Colonic mucosa (tissue), 4 donors: ENCODE measurements at regions not wholly inside any gene's neighbourhood (a gene's known extent, or its start where the extent isn't known, plus 50 kb on each side); places are given as distances from the start of the nearest gene placed in this dataset.

ENCODE experiments used
- DNase-seq: peaks from one replicate; pipeline ENCODE4 v3.0.0-alpha.2; 2020
- H3K27ac ChIP-seq: fragments of 200-600 bp; one replicate; pipeline ENCODE4 v1.8.0; 2021
- H3K27me3 ChIP-seq: fragments of 200-600 bp; one replicate; pipeline ENCODE4 v1.8.0; 2021
- H3K36me3 ChIP-seq: fragments of 200-600 bp; one replicate; pipeline ENCODE4 v1.8.0; 2021
- H3K4me1 ChIP-seq: fragments of 200-600 bp; one replicate; pipeline ENCODE4 v1.8.0; 2021; ENCODE audit warnings: mild to moderate bottlenecking
- H3K4me3 ChIP-seq: fragments of 200-600 bp; one replicate; pipeline ENCODE4 v1.8.0; 2021
- H3K9ac ChIP-seq, 2 donors: one replicate each; pipeline ENCODE4 v1.7.0; 2013; ENCODE audit warnings: control low read depth in 2 of 2, low read depth in 2 of 2, low read length in 2 of 2
- H3K9me3 ChIP-seq: fragments of 200-600 bp; one replicate; pipeline ENCODE4 v1.8.0; 2021
- intact Hi-C: fragments of 100-400 bp; cut with DNase I; formaldehyde crosslinking; loops from one replicate; pipeline ENCODE4 v1.14.1; 2022
- TF ChIP-seq, protein P1 (sequence below): fragments of 200-600 bp; IDR thresholded peaks from one replicate; pipeline ENCODE4 v1.8.0; 2022; ENCODE audit warnings: antibody characterized with exemption, mild to moderate bottlenecking
- donor health status: healthy.
- donor health status: DM: no; HTN: no; CAD: no.
- donor health status: DM: no; HTN: no; CAD: no.

DNA sequence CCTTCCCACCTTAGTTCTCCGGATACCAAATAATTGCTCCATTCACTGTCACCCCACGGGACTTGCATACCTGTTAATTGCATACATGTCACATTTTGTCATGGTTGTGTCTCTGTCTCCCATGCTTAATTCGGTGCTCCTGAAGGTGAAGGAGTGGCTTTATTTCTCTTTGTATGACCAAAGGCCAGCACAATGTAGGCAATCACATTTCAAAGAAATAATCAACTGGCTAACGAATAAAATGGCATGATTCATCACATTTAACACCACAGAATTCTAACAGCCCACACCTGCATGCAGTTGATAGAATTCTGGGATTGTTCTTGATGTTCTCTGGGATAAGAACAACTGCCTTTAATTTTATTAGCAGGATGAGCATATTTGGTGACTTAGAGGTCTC is 59.3 kb downstream of the ATXN3L start:
- H3K4me1 ChIP-seq: no peaks in the 10 kb centered on the region
- peak overlapping the region in 1 of 2 donors; percentile 41 for H3K9ac ChIP-seq
- no peak for DNase-seq
- TF ChIP-seq, protein P1, sequence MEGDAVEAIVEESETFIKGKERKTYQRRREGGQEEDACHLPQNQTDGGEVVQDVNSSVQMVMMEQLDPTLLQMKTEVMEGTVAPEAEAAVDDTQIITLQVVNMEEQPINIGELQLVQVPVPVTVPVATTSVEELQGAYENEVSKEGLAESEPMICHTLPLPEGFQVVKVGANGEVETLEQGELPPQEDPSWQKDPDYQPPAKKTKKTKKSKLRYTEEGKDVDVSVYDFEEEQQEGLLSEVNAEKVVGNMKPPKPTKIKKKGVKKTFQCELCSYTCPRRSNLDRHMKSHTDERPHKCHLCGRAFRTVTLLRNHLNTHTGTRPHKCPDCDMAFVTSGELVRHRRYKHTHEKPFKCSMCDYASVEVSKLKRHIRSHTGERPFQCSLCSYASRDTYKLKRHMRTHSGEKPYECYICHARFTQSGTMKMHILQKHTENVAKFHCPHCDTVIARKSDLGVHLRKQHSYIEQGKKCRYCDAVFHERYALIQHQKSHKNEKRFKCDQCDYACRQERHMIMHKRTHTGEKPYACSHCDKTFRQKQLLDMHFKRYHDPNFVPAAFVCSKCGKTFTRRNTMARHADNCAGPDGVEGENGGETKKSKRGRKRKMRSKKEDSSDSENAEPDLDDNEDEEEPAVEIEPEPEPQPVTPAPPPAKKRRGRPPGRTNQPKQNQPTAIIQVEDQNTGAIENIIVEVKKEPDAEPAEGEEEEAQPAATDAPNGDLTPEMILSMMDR: no peak
- H3K4me3 ChIP-seq: no peak overlapping the region
- no peaks in the 10 kb centered on the region for H3K9me3 ChIP-seq
- H3K36me3 ChIP-seq: no peaks in the 10 kb centered on the region
- H3K27ac ChIP-seq: peak overlapping the region; percentile 52
- no peaks in the 10 kb centered on the region for H3K27me3 ChIP-seq
- intact Hi-C loops: no loop called here

DNA sequence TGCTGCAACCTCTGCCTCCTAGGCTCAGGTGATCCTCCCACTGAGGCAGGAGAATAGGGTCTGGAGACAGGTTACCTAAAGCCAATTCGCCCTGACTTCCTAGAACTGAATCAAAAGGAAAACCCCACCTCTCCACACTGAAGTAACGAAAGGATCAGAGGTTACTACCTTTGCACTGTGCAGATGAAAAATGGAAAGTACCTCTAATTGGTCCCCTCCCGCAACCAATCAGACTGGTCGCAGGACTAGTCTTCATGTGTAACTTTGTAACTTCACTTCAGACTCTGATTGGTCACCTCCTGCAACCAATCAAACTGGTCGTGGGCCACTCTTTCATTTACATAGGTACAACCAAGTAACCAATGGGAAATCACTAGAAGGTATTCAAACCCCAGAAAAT is 61.1 kb downstream of the ATXN3L start:
- Histone ChIP-seq H3K27me3 (no peaks in the 10 kb centered on the region), H3K36me3 (no peaks in the 10 kb centered on the region), H3K27ac (no peak overlapping the region), H3K9me3 (no peaks in the 10 kb centered on the region), H3K9ac (no peak overlapping the region), H3K4me1 (no peaks in the 10 kb centered on the region), H3K4me3 (no peak overlapping the region)
- DNase-seq: no peak
- TF ChIP-seq, protein P1: no peak
- intact Hi-C loops: no loop called here

DNA sequence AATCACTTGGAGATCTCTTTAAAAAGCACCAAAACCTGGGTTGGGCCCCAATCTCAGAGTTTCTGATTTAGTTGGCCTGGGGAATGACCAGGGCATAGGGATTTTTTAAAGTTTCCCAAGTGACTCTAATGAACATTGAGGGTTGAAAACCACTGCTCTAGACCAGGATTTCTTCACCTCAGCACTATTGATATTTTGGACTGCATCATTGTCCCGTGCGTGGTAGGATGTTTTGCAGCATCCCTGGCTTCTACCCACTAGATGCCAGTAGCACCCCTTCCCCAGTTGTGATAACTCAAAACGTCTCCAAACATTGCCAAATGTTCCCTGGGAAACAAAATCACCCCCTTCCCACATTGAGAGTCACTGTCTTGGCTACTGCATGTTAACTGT is 61.8 kb downstream of the ATXN3L start:
- Histone ChIP-seq H3K4me1 (no peaks in the 10 kb centered on the region), H3K9ac (no peak overlapping the region), H3K9me3 (no peaks in the 10 kb centered on the region), H3K27ac (no peak overlapping the region), H3K4me3 (no peak overlapping the region), H3K36me3 (no peaks in the 10 kb centered on the region), H3K27me3 (no peaks in the 10 kb centered on the region)
- TF ChIP-seq, protein P1: no peak
- no peak for DNase-seq
- intact Hi-C loops: no loop called here

DNA sequence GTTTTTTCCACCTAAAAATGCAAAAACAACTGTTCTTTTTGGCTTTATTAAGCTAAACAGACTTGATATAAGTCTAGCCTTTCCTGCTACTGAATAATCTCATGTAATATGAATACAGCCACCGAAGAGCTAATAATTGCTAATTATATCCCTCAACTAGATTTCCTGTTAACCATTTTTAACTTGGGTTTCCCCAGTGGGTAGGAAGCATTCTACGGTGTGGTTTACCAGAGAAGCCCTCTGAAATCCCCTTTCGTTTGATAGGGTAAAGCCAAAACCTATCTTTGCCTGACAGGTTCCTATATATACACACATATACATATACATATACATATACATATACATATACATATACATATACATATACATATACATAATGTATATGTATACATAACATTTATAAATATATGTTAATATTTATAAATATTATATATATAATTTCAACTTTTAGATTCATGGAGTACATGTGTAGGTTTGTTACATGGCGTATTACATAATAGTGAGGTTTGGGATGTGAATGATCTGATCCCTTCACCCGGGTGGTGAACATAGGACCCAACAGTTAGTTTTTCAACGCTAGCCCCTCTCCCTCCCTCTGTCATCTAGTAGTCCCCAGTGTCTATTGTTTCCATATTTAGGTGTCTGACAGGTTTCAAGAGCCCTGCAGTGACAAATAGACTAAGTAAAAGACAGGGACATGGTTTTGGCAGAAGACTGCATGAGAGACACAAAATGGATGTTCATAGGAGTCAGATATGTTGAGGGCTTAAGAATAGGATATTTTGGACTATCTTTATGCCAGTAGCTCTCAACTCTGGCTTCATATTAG is 62.4 kb downstream of the ATXN3L start:
- intact Hi-C loops: no loop called here
- Histone ChIP-seq H3K36me3 (no peaks in the 10 kb centered on the region), H3K27me3 (no peaks in the 10 kb centered on the region), H3K27ac (no peak overlapping the region), H3K9me3 (no peaks in the 10 kb centered on the region), H3K4me3 (no peak overlapping the region), H3K9ac (no peak overlapping the region), H3K4me1 (no peaks in the 10 kb centered on the region)
- TF ChIP-seq, protein P1: no peak
- no peak for DNase-seq

DNA sequence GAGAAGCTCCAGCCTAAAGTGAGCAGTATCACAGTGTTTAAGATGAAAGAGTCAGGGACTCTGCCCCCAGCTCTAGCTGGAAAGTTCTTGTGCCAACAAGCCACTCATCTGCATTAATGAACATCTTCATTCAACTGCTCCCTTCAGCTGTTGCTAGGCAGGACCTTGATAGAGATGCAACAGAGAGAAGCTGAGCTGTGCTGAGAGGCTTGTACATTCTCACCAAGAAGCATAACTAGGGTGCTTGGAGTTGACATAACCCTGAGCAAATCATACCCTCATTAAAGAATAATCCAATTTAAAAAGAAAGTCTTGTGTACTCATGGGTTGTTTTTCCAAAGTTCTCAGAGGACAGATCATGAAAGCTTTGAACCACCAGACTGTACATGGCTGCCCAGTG is 63.2 kb downstream of the ATXN3L start:
- H3K27ac ChIP-seq: no peak overlapping the region
- intact Hi-C loops: no loop called here
- H3K9me3 ChIP-seq: no peaks in the 10 kb centered on the region
- TF ChIP-seq, protein P1: no peak
- no peaks in the 10 kb centered on the region for H3K4me1 ChIP-seq
- no peak for DNase-seq
- H3K4me3 ChIP-seq: no peak overlapping the region
- no peaks in the 10 kb centered on the region for H3K36me3 ChIP-seq
- no peaks in the 10 kb centered on the region for H3K27me3 ChIP-seq
- H3K9ac ChIP-seq: no peak overlapping the region
